ENCODE measurements at regions not wholly inside any gene's neighbourhood (a gene's known extent, or its start where the extent isn't known, plus 50 kb on each side); places are given as distances from the start of the nearest gene placed in this dataset.

DNA sequence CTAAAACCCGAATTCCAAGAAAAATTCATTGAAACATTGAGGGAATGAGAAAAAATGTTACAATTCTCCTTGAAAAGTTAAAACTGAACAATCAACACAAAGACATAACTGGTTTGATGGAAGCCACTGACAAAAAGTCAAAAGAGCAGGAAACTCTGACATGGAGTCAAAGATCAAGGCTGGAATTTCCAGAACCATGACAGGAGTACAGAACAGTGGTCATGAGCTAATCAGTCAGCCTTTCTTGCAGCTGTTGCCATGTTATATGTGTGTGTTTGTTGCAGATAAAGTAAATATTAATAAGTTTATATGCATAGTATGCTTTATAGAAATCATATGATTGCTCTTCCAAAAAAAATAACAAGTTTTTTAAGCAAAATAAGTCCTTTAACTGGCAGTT, 184.7 kb upstream of the HCCS start:
- TF ChIP-seq, protein P1, sequence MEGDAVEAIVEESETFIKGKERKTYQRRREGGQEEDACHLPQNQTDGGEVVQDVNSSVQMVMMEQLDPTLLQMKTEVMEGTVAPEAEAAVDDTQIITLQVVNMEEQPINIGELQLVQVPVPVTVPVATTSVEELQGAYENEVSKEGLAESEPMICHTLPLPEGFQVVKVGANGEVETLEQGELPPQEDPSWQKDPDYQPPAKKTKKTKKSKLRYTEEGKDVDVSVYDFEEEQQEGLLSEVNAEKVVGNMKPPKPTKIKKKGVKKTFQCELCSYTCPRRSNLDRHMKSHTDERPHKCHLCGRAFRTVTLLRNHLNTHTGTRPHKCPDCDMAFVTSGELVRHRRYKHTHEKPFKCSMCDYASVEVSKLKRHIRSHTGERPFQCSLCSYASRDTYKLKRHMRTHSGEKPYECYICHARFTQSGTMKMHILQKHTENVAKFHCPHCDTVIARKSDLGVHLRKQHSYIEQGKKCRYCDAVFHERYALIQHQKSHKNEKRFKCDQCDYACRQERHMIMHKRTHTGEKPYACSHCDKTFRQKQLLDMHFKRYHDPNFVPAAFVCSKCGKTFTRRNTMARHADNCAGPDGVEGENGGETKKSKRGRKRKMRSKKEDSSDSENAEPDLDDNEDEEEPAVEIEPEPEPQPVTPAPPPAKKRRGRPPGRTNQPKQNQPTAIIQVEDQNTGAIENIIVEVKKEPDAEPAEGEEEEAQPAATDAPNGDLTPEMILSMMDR (IDR thresholded peaks at IDR 0.05; ENCODE audit: low read depth, low read length, poor library complexity, severe bottlenecking): no peak
- no peak for TF ChIP-seq EZH2phosphoT487 (IDR thresholded peaks at IDR 0.05; ENCODE audit: borderline replicate concordance, low read length)

Data from DOHH2 (cell line).